ENCODE measurements at regions not wholly inside any gene's neighbourhood (a gene's known extent, or its start where the extent isn't known, plus 50 kb on each side); places are given as distances from the start of the nearest gene placed in this dataset.

DNA sequence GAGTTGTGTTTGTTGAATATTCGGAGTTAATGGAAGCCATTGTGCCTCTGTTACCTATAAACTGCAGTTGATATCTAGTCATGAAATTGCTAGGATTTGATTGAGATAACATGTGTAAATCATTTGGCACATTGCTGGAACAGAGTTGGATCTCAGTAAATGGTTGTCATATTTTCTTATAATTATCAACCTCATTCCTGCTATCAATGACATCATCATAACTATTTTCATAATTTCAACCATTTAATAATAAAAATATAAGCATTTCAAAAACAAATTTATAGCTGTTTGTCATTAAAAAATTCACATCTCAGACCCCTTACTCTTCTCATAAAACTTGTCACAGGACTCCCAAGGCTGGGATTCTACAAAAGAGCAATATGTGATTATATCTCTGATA is 133.4 kb downstream of the PTGER3 start:
- TF ChIP-seq, protein P1, sequence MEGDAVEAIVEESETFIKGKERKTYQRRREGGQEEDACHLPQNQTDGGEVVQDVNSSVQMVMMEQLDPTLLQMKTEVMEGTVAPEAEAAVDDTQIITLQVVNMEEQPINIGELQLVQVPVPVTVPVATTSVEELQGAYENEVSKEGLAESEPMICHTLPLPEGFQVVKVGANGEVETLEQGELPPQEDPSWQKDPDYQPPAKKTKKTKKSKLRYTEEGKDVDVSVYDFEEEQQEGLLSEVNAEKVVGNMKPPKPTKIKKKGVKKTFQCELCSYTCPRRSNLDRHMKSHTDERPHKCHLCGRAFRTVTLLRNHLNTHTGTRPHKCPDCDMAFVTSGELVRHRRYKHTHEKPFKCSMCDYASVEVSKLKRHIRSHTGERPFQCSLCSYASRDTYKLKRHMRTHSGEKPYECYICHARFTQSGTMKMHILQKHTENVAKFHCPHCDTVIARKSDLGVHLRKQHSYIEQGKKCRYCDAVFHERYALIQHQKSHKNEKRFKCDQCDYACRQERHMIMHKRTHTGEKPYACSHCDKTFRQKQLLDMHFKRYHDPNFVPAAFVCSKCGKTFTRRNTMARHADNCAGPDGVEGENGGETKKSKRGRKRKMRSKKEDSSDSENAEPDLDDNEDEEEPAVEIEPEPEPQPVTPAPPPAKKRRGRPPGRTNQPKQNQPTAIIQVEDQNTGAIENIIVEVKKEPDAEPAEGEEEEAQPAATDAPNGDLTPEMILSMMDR (IDR thresholded peaks at IDR 0.05): no peak
- no peak for TF ChIP-seq POLR2A (IDR thresholded peaks at IDR 0.05)
- no peak for TF ChIP-seq EP300 (IDR thresholded peaks at IDR 0.05)
